HG03442 (cell line): ENCODE measurements at regions not wholly inside any gene's neighbourhood (a gene's known extent, or its start where the extent isn't known, plus 50 kb on each side); places are given as distances from the start of the nearest gene placed in this dataset.

Experiments
- ATAC-seq: cut with Tn5 transposase; IDR thresholded peaks from one replicate; pipeline ENCODE4 v1.9.1; 2021; ENCODE audit warnings: mild to moderate bottlenecking, moderate library complexity; ENCODE audit not compliant: unreplicated experiment

DNA sequence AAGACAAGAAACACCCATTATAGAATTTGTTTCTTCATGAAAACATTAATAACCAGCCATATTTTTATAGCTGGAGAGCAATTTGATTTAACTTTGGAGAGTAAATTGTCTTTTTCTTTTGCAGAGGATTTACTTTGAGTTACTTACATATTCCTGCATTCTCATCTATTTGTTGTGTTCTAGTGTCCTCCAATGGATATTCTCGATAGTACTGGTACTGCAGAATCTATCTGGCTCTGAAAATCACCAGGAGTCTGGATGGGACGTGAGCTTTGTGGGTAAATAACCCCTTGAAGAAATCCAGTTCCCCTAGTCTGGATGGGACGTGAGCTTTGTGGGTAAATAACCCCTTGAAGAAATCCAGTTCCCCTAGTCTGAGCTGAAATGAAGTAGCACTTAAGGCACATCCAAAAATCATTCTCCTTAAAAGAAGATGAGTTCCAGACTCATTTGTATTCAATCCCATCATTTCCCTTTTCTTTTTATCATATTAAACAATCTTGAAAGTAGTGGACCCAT lies 294.1 kb upstream of the UBE2E2 start:
- ATAC-seq = no peak

DNA sequence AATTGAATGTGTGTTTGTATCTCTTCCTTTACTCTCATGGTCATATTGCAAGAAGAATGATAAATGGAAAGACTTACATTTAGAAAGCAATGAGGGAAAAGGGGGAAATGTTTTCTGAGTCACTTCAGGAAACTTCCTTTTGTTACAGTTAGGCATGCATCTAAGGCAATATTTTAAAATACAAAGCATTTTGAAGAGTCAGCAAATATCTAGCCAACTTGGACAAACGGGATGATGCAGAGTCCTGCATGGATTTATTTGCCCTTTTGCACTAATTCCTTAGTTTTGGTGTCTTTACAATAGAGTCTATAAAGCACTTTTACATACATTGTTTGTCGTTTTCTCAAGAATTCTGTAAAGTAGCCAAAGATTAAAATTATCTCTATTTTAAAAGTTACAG lies 286.2 kb upstream of the UBE2E2 start:
- ATAC-seq = no peak

DNA sequence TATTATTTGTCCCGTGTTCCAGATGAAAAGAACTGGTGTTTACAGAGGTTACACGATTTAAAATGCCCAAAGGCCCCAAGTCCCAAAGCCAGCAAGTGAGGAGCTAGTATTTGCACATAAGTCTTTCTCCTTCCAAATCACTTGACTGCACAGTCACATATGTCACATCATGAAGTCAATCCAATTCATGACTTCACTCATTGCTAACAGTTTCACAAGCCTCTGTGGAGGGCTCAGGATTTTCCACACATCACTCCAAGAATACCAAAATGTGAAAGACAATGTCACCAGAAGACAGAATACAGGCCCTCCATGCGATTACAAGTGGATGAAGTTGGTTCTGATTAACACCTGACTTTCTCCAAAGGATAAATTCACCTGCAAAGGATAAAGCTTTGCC lies 283.1 kb upstream of the UBE2E2 start:
- no peak for ATAC-seq

DNA sequence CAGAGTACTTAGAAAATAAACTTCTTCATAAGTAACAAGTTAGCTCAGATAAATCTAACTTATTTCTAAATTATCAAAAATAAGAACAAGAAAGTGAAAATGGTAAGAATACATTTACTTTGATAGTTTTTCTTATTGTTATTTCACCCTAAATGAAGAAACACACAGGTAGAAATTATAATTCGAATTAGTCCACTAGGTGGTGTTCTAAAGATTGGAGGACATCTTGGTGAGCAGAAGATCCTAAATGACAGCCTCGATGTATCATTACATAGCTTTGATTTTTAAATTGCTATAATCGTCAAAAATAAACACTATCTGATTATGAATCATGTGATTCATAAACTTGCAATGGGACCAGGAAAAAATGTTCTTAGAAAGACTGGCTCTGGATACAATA lies 280.8 kb upstream of the UBE2E2 start:
- ATAC-seq = peak; percentile 59

DNA sequence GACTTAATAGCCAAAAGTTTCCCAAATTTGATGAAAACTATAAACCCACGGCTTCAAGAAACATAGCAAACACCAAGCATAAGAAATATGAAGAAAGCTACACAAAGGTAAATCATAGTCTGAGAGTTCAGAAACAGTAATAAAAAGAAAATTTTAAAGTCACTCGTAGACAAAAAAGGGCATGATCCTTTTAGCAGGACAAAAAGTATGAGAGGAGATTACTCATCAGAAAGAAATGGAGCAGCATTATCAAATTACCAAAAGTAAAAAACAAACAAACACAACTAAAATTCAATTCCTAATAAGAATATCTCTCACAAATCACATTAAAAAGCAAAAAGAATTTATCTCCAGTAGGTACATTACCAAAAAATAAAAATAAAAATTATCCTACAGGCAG lies 279.4 kb upstream of the UBE2E2 start:
- no peak for ATAC-seq

DNA sequence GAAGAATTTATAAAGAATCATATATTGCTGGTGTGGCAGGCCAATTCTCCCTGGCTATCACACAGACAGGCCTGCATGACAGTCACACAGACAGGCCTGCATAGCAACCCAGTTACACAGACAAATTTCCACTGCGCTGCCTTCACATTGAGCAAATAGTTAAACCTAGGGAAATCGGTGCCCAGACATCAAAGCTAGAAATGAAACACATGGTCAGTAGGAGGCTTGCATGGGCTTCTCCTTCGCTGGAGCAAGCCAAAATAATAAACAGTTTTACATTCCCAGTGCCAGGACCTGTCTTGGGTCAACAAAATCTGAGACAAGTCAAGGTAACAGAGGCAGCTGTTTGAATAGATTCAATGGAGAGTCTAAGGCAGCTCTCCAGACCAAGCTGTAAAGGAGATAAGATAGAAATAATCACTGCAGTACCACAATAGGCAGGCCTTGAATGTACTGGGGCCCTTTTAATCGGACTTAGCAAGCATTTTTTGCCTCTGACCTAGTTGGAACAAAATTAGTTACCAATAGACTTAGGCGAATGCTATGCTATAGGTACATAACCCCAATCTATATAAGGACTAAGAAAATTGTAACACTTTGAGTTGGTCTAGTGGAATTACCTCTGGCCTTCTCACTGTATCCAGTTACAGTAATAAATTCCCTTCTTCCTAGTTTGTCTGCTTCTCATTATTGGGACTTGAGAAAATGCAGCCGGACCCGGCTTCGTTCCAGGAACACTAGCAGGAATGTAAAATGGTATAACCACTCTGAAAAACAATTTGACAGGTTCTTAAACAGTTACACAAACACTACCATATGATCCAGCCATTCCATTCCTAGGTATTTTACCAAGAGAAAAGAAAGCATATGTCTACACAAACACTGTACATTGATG lies 274.7 kb upstream of the UBE2E2 start:
- ATAC-seq = no peak

DNA sequence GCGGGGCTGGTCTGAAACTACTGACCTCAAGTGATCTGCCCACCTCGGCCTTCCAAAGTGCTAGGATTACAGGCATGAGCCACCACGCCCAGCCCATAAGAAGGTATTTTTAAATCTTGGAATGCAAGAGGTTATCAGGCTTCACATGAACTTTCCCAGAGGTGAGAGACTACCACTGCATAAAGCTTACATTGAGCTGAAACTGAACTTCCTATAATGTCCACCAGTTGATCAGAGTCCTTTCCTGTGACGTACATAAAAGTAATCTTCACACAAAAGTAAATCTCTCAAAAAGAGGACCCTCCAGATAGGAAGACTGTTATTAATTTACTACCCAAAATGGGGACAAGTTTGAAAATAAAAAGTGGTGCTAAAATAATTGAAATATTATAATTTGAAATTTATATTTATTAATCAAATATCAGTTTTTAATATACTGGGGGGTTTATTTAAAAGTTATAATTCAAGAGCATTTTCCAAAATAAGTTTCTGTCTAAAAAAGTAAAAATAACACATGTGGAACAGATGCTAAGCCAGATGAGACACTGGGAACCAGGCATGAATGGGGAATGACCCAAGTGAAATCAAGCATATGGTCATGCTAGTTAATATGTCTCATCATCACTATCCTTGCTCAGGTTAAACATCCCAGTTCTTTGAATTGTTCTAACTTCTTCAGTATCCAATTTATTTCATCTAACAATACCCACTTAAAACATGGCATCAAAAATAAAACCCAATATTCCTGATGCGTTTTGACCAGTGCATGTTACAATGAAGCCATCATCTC lies 269.9 kb upstream of the UBE2E2 start:
- ATAC-seq = no peak

DNA sequence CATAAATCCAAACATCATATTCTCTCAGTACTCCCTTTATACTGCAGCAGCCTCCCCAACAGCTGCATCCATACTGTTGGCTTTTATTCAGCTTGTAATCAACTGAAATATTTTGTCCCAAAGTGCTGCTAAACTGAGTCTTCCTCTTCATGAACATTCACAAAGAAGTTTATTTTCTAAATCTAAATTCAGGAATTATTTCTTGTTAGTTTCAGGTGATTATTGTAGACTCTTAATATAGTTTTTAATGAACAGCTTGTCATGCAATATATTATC lies 269.3 kb upstream of the UBE2E2 start:
- ATAC-seq = no peak

DNA sequence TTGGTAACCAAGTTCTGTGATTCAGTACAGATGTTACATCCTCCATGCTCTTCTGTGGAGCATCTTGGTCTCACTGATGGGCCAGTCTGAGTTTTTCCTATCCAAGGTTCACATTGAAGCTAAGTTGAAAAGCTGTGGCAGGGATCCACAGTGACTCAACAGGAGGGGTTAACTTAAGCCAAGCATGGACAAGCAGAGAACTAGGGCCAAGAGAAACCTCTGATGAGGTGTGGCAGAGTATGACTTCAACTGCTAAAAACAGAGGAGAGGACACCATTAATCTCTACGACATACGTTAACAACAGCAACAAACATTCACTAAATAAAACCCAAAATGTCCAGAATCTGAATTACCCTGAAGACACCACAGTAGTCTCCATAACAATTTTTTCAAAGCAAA lies 268.1 kb upstream of the UBE2E2 start:
- no peak for ATAC-seq

DNA sequence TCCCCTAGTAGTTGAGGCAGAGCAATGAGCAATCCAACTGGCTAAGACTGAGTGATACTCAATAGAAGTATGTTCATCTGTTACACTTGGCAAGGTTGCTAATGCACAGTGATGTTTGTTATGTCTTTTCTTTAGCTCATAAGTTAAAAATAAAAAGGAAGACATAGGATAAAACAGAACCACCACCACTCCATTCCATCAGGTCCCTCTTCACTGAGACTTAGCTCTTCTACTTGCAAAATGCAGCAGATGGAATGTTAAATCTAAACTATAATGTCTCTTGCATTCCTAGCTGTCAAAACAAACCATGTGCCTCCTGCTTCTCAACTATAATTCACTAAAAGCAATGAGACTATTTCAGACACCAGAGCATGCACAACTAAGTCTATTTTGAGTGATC lies 265.6 kb upstream of the UBE2E2 start:
- no peak for ATAC-seq

DNA sequence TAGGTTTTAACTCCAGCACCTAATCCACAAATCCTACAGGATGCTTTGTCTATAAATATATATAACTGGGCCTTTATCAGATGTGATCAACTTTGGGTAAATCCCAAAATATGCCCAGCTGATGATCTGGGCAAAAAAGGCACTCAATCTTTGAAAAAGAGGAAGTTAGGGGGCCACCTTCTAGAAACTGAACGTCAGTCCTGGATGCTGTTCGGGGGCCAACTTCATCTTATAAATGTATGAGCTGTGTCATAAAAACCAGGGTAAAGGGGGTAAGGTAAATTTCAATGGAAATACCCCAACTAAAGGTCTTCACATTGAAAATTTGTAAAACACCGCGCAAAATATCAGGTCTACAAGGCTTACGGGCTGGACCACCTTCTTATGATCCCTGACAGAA lies 264.4 kb upstream of the UBE2E2 start:
- ATAC-seq = no peak

DNA sequence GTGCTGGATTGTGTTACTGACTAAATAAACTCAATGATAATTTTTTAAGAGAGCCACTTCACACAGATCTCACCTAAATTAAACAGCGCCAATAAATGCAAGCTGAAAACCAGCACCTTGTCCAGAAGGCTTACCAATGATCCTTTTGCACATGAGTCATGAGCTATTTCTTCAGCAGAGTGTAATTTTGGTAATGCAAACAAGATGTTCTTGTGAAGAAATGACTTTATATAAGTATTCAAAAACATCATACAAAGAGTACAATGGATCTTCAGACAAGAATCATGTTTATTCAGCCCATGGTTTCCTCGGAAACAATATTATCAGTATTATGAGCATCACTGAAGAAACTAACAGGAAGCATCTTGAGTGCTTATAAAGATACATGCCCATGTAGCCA lies 263.8 kb upstream of the UBE2E2 start:
- no peak for ATAC-seq

DNA sequence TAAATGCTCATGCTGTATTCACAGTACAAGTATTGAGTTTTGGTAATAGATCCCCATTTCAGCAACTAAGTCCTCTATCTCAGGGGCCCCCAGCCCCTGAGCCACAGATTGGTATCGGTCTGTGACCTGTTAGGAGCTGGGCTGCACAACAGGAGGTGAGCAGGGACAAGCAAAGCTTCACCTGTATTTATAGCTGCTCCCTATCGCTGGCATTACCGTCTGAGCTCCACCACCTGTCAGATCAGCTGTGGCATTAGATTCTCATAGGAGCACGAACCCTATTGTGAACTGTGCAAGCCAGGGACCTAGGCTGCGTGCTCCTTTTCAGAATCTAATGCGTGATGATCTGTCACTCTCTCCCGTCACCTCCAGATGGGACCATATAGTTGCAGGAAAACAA lies 262.8 kb upstream of the UBE2E2 start:
- no peak for ATAC-seq

DNA sequence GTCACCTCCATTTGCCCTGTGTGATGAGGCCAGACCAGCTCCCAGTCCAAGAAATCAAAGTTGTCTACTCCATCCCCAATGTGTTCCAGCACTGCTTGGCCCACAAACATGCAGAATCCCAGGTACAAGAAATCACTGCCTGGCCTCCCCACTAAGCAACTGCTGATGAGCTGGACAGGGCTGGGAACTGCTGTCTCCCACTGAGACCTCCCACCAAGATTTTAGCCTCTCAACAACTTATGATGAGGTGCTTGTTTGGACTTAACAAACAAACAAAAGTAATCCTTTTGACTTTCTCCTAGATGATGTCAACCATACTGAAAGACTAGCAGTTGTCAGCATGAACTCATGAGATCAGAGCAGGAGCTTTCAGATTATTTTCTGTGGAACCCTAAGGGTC lies 260.1 kb upstream of the UBE2E2 start:
- ATAC-seq = no peak

DNA sequence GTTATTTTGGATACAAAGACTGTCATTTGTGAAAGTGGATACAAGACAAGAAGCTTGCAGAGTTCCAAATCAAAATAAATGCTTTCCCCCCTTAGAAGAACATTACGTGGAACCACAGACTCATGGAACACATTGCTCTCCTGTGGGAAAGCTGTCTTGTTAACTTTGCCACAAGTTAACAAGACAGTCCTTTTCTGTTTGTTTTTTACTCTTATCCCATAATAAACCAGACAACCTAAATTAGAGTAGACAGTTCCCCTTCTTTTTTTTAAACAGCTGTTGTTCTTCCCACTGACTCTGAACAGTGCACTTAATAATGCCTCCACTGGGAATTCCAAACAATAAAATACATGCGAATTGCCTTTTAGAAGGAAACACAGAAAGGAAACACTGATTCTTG lies 255.3 kb upstream of the UBE2E2 start:
- ATAC-seq = no peak

DNA sequence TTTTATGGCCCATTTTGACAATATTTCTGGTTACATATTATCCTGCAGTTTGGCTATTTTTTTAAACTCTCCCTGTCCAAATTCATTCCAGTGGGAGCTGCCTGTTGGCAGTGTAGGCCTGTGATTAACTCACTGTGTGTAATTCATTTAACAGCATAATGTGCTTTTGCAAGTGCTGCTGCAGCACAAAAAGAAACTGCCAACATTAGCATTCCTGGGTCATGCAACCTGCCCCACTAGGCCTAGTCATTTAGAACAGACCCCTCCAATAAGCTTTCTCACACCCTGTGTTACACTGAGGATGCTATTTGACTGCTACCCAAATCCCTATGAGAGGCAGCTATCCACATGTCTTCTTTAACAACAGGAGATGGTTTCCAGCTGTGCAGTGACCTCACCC lies 251.2 kb upstream of the UBE2E2 start:
- no peak for ATAC-seq

DNA sequence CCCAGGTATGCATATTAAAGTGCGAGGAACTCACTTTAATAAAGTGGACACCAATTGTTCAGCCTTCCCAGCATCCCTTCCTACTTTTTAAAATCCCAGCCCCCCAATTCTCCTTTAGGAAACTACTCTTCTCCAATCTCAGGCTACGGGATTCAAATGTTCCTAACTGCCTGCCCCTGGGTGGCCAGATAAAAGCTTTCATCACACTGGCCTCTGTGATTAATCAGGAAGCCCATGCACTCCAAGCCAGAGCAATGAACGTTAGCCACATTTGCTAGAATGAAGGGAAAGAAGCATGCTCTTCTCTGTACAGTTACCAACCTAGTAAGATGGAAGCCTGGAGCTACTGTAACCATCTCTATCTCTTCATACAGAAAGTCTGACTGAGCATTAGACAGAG lies 250.3 kb upstream of the UBE2E2 start:
- no peak for ATAC-seq

DNA sequence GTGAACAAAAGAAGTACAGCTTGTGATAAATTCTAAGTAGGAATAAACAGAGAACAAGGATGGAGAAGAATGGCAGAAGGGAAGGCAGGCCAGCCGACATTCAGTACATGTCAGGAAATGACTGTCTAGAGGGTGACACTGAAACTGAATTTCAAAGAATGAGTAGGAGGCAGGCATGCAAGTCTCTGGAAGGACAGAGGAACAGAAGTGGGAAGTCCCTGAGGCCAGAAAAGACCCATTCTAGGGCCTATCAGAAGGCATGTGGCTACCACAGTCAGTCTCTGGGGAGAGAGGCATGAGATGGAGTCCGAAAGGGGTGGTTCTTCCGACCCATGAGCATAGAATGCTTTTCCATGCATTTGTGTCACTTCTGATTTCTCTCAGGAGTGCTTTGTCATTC lies 243.5 kb upstream of the UBE2E2 start:
- ATAC-seq = peak; percentile 96

DNA sequence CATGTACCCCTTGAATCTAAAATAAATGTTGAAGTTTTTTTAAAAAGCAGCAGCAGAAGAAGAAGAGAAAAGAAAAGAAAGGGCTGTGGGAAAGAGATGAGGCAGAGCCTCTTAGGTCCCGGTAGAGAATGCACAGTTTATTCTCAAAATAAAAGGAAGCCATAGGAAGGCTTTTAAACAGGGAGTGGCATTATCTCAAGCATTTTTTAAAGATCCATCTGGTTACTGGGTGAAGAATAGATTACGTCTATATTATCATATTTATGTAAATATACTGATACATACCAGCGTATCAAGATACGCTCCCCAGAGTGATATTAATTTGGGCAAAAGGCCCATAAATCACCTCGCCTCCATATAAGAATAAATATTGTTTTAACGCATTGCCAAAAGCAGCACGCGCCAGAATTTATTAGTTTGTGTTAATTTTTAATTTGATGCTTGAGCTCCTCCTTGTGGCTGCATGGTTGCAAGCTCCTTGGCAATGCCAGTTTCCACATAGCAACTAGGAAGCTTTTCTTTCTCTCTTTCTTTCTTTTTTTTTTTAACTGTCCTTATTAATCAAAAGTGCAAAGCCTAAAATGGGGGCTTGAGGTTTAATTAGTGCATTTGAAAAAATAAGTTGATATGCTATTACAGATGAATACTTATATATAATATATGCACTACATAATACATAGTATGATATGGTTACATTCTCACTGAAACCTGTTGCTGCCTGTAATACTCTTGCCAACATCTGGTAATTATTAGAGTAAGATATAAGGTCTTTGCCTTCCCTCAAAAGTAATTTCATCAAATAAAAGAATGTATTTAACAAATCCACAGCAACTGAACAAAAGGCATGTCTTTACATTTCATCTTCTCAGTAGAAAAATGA lies 242.8 kb upstream of the UBE2E2 start:
- ATAC-seq = no peak

DNA sequence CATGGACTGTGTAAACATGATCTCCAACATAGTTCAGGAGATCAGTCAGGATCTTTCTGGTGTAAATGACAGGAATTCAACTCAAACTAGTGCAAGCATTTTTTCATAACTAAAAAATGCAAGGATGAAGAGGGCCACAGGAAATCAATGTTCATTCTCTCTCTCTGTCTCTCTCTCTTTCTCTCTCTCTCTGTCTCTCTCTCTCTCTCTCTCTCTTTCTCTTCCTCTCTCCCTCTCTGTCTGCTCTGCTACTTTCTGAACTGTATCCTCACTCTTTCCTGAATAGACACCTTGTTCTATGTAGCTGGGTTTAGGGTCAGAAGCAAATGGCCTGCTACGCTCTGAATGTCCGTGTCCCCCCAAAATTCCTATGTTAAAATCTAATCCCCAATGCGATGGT lies 240.9 kb upstream of the UBE2E2 start:
- no peak for ATAC-seq

DNA sequence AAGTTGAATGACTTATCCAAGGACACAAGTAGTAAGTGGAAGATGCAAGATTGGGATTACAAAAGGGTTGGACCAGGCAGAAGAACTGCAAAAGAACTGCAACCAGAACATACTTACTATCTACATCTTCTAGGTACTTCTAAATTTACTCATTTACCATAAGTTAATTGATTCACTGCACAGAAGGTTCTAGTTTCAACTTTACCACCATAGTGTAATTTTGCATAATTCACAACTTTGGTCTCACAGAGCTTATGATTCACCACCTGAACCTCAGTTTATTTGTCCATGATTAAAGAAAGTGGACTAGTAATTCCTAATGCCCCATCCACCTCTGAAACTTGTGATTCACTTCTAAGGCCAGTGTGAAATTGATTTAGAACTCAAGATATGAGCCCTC lies 236.8 kb upstream of the UBE2E2 start:
- ATAC-seq = no peak
